Progenitor cell of endocrine pancreas (in vitro differentiated cells): ENCODE measurements at regions not wholly inside any gene's neighbourhood (a gene's known extent, or its start where the extent isn't known, plus 50 kb on each side); places are given as distances from the start of the nearest gene placed in this dataset.

Source experiments
- DNase-seq: peaks from one replicate; pipeline ENCODE4 v3.0.0; 2021; ENCODE audit warnings: low spot score; ENCODE audit not compliant: unreplicated experiment
- H3K27ac Mint-ChIP-seq: 2 replicates; pipeline ENCODE4 v1.8.0; 2021; ENCODE audit warnings: mild to moderate bottlenecking, moderate library complexity, mixed read lengths
- H3K27me3 Mint-ChIP-seq: 2 replicates; pipeline ENCODE4 v1.8.0; 2021; ENCODE audit warnings: mixed read lengths
- H3K36me3 Mint-ChIP-seq: 2 replicates; pipeline ENCODE4 v1.8.0; 2022; ENCODE audit warnings: mixed read lengths; ENCODE audit not compliant: insufficient read depth
- H3K4me1 Mint-ChIP-seq: 2 replicates; pipeline ENCODE4 v1.8.0; 2021; ENCODE audit warnings: low read depth, mixed read lengths
- H3K4me3 Mint-ChIP-seq: 2 replicates; pipeline ENCODE4 v1.8.0; 2021; ENCODE audit warnings: low read depth, mild to moderate bottlenecking, moderate library complexity, mixed read lengths
- H3K9me3 Mint-ChIP-seq: 2 replicates; pipeline ENCODE4 v1.8.0; 2021; ENCODE audit warnings: low read depth, mixed read lengths
- CTCF ChIP-seq: fragments of 200-600 bp; sonication (generic); IDR thresholded peaks from one replicate; pipeline ENCODE4 v1.5.0; 2021; ENCODE audit warnings: antibody characterized with exemption, mild to moderate bottlenecking; ENCODE audit not compliant: unreplicated experiment

DNA sequence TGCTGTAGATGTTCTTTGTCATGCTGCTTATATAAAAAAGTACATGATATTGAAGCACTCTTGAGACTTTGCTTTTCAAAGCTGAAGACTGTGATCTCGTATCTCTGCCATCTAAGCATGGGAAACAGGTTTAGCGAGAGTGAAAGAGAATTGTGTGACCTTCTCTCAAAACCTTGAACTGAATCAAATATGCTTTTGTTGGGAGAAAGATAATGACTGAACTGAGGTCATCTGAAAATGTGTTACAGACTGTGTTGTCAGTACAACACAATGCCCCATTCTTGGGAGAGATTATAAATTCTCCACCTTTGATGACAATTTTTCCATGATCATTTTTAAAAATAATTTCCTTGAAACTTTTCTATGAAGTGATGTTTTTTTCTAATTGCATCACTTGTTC lies 272.1 kb upstream of the SEL1L start:
- Mint-ChIP-seq H3K36me3 (peaks cover 2% of the 10 kb centered on the region), H3K9me3 (peaks cover 6% of the 10 kb centered on the region)
- no peak for TF ChIP-seq CTCF

GRCh38 chr14:81811705-81812269 lies 278.1 kb upstream of the SEL1L start:
- no peak for TF ChIP-seq CTCF
- no peak for DNase-seq
- Mint-ChIP-seq H3K27me3 (peaks cover 14% of the 10 kb centered on the region), H3K9me3 (peaks cover 6% of the 10 kb centered on the region), H3K36me3 (peaks cover 2% of the 10 kb centered on the region), H3K27ac (no peak overlapping the region), H3K4me1 (no peaks in the 10 kb centered on the region), H3K4me3 (no peak overlapping the region)

More for the DNA sequence above, 272.1 kb upstream of the SEL1L start:
- Mint-ChIP-seq H3K27me3 (peaks cover 11% of the 10 kb centered on the region), H3K4me3 (no peak overlapping the region), H3K27ac (no peak overlapping the region), H3K4me1 (peaks cover 14% of the 10 kb centered on the region)
- DNase-seq, result no peak

GRCh38 chr14:81818271-81818670 lies 284.6 kb upstream of the SEL1L start:
- Mint-ChIP-seq H3K4me1 (peaks cover 20% of the 10 kb centered on the region), H3K36me3 (peaks cover 2% of the 10 kb centered on the region), H3K9me3 (peaks cover 9% of the 10 kb centered on the region), H3K27me3 (peaks cover 10% of the 10 kb centered on the region), H3K27ac (no peak overlapping the region), H3K4me3 (no peak overlapping the region)
- TF ChIP-seq CTCF, result no peak
- no peak for DNase-seq

- Mint-ChIP-seq H3K27me3 (peaks cover 17% of the 10 kb centered on the region), H3K27ac (peak overlapping the region; percentile 0), H3K4me3 (no peak overlapping the region), H3K36me3 (peaks cover 2% of the 10 kb centered on the region), H3K9me3 (peaks cover 9% of the 10 kb centered on the region), H3K4me1 (peaks cover 20% of the 10 kb centered on the region)
- TF ChIP-seq CTCF, result no peak
- no peak for DNase-seq
Observed at GRCh38 chr14:81819344-81819743, 285.7 kb upstream of the SEL1L start.

GRCh38 chr14:81819910-81820309 lies 286.3 kb upstream of the SEL1L start:
- Mint-ChIP-seq H3K9me3 (peaks cover 9% of the 10 kb centered on the region), H3K27me3 (peaks cover 20% of the 10 kb centered on the region), H3K36me3 (peaks cover 2% of the 10 kb centered on the region), H3K4me3 (no peak overlapping the region), H3K27ac (peak overlapping the region; percentile 0), H3K4me1 (peaks cover 20% of the 10 kb centered on the region)
- no peak for TF ChIP-seq CTCF
- no peak for DNase-seq
